GM21423 (cell line): ENCODE measurements at regions not wholly inside any gene's neighbourhood (a gene's known extent, or its start where the extent isn't known, plus 50 kb on each side); places are given as distances from the start of the nearest gene placed in this dataset.
"Not testable (repeated sequence)": the region's sequence is repeated elsewhere in the genome, so short reads cannot be mapped to it uniquely, and the experiment has no call there.

ENCODE experiments used
- ATAC-seq: cut with Tn5 transposase; IDR thresholded peaks from one replicate; pipeline ENCODE4 v1.9.1; 2021; ENCODE audit warnings: mild to moderate bottlenecking, moderate library complexity; ENCODE audit not compliant: unreplicated experiment

DNA sequence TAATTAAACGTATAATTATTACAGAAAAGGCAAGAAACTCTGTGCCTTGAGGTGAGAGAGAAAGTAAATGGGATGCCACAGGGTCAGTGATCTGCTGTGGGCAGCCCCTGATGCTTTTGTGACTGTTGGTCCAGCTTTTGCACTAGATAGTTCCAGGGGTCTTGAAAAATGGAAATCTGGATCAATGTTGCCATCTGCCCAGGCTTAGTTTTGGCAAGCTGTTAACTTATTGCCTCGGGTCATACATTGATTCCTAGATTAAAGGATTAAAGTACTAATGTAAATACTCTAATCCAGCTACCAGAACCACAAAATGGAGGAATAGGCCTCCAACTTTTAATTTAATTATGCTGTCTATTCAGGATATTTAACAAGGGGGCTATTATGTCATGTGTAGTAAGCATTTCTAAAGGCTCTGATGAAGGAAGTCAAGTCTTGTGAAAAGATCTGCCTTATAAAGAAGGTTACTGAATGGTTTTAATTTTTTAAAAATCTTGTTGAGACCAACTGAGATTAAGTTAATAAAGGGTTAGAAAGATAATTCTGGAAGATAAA, 376.0 kb upstream of the HS3ST5 start:
- ATAC-seq: no peak

DNA sequence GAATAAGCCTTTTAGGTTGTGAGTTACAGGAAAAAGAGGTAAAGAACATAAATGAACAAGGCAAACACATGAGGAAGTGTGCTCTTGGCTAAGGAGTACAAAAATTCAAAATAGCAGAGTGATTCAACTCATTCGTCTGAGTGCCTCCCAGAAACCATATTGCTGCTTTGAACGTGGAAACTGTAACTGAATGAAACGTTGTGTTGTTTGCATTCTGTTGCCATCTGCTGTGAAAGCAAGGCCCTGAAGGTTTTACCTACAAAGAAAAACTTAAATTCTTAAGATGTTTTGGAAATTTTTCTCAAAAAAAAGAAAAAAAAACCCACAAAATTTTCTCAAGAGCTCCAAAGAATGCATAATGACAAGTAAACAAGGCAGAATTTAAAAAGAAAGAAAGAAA, 375.4 kb upstream of the HS3ST5 start:
- ATAC-seq: no peak

DNA sequence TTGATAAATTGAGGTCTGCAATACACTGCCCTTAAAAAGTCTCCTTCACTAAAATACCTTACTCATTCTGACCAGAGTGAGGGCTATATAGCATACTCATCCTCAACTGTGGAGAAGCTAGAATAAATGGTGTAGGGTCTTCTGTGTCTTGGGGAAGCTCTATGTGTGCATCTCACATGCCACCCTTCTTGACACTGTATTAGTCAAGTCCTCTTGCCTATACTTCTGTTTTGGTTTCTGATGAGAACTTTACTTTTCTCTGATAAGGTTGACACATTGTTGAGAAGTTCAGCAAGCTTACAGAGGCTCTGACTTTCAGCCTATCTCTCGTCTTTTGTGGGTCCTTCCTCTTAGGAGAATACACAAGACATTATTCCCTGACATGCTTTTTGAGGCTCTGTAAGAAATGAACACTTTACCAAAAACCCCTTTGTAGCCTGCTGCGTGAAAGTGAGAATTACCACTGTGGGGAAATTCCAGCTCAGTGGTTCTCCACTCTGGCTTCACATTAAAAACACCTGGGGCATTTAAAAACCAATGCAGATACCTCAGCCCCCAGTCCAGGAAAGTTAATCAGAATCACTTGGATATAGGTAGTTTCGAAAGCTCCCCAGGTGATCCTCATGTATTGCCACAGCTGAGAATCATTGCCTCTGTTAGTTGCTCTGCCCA, 372.1 kb upstream of the HS3ST5 start:
- peak; percentile 53 for ATAC-seq

DNA sequence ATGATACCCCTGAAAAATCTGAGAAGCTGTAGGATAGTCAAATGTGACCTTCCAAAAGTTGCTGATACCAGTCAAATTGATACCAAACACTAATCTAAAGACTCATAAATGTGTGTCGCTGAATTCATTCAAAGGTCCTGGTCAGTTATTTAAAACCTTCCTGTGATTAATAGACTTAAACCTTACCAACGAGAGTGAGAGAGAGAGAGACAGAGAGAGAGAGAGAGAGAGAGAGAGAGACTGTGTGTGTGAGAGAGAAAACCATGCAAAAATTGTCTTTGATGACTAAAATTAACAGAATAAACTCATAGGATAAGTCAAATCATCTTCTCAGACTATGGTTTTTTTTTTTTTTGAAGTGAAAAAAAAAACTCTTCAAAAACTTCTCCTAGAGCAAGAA, 370.9 kb upstream of the HS3ST5 start:
- ATAC-seq: no peak

DNA sequence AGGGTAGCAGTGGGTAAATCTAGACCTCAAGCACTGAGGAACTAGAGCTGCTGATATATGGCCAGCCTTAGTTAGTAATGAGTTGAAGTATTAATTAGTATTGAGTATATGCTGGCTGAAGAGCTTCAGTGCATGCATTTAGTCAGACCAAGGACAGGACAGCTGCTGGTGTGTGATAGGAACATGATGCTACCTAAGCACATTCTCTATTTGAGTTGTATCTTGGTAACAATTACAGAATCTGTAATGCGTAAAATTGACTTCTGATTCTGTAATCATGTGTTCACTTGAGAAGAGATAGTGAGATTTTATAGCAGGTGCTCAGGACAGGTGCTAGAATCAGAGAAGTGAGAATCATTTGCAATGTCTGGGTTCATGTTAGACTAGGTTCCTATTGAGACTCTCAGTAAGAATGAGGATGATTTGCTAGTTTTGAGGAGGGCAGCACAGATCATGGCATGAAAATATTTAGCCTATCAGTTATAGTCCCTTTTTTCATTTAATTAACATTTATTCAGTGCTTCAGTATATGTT, 369.4 kb upstream of the HS3ST5 start:
- ATAC-seq: no peak

DNA sequence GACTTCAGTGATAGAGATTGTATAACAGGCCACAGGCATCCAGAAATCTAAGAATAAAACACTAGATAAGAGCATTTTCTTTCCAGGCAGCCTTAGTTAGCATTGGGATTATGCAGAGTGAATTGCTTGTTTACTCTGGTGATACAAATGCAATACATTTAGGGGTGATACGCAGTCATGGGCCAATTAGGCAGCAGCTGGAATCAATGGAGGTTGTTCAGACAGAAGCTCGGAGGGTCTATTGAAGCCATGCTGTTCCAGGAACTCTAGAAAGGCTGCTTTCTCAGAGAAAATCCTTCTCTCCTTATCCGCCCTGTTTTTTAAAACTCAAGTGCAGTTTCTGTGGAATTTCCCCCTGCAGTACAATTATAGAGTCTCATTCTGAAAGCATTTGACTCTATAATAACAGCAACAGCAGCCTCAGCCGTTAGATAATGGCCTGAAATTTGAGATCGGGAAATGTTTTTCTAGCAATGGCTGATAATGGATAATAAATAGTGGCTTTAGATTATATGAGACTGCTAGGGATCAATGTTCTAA, 364.3 kb upstream of the HS3ST5 start:
- ATAC-seq: no peak

DNA sequence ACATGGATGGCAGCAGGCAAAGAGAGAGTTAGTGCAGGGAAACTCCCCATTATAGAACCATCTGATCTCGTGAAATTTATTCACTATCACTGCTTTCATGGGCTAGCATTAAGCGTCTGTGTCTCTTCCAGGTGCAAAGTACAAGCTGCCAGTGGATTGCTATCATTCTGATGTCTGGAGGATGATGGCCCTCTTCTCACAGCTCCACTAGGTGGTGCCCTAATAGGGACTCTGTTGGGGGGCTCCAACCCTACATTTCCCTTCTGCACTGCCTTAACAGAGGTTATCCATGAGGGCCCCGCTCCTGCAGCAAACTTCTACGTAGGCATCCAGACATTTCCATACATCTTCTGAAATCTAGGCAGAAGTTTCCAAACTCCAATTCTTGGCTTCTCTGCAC, 347.8 kb upstream of the HS3ST5 start:
- ATAC-seq: no peak

DNA sequence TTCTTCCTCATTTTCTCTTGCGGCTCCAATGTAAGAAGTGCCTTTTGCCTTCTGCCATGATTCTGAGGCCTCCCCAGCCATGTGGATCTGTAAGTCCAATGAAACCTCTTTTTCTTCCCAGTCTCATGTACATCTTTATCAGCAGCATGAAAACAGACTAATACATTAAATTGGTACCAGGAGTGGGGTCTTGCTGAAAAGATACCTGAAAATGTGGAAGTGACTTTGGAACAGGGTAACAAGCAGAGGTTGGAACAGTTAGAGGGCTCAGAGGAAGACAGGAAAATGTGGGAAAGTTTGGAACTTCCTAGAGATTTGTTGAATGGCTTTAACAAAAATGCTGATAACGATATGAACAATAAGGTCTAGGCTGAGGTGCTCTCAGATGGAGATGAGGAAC, 316.7 kb upstream of the HS3ST5 start:
- no peak for ATAC-seq

DNA sequence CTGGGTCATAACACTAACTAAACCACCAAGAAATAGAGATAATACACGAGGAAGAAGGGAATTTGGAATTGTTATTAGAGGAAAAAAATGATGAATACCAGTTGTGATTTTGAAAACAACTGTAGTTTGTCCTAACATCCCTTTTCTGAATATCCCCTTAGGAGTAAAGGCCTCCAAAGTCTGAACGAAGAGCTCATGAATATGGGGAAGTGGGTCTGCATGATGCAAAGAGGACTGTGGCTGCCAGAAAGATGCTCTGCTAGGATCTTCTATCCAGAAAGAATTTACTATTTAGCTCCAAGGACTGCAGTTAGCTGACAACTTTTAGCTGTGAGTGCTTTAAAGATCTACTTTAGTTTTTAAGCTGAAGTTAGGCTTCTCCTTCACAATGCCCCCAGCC, 308.8 kb upstream of the HS3ST5 start:
- no peak for ATAC-seq

DNA sequence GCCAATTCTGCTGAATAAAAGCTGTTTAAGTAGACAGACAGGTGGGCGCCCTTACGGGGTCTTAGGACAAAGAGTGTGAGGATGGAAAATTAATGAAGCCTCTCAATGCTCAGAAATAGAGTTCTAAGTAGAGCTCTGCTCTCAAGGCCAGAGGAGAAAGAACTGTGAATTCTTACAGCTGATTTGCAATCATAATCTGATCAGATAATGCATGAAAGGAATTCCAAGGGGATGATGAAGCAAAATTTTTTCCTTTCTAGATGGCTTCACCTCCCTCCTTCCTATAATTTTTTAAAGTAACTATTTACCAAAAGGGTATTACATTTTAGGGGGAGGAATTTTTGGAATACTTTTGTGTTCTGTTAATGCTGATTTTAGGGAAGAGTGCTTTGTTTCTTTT, 308.1 kb upstream of the HS3ST5 start:
- no peak for ATAC-seq

DNA sequence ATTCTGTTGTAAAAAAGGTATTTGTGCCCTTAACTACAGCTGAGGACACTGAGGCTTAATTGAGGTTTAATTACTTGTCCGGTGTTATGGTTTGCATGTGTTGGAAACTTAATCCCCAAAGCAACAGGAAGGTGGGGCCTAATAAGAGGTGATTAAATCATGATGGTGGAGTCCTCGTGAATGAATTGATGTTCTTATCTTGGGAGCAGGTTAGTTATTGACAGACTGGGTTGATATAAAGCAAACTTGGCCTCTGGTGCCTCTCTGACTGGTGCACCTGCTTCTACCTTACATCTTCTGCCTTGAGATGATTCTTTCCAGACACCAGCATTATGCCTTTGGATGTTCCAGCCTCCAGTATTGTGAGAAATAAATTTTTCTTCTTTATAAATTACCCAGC, 306.5 kb upstream of the HS3ST5 start:
- no peak for ATAC-seq

DNA sequence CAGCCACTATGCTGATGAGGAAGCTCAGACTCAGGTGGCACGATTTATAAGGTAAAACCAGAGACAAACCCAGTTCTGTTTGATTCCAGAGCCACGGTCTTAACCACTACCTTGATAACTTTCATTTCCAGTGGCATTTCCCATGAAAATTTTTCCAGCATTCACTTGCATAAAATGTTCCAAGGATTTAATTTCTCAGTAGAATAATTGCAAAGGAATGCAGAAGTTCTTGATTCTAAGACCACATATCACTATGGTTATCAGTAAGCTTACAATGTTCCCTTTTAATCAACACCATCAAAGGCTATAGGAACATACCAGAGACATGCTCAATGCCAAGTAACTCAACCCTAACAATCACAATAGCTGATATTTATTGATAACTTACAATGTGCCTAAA, 306.0 kb upstream of the HS3ST5 start:
- no peak for ATAC-seq

DNA sequence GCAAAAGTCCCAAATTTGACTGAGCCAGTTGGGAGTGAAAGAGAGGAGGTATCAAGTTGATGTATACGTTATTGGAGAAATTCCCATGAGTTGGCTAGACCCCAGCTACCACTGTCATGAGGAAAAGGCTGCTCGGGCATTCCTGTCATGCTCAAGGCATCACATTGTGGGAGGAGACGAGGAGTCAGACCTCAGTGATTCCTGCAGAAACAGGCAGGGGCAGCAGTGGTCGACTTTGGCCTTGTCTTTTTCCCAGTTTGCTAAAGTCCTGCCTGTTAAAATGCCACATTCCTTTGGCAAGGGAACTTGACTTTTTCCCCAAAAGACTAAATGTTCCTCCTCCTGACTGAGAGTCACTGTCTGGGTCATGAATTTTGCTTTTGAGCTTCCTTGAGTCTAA, 295.5 kb upstream of the HS3ST5 start:
- ATAC-seq: no peak

DNA sequence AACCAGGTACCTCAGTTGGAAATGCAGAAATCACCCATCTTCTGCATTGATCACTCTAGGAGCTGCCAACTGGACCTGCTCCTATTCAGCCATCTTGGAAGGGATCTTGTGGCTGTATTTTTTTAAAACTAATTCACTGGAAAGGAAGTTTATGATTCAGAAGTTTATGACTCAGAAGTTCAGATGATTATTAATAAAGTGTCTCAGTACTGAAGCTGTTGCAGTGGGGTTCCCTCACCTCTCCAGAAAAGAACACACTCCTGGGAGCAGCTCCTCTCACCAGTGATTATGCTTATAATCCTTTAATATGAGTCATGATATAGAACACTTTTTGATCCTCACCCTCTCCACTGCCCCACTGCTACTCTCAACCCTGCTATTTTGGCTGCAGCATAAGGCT, 291.2 kb upstream of the HS3ST5 start:
- no peak for ATAC-seq

DNA sequence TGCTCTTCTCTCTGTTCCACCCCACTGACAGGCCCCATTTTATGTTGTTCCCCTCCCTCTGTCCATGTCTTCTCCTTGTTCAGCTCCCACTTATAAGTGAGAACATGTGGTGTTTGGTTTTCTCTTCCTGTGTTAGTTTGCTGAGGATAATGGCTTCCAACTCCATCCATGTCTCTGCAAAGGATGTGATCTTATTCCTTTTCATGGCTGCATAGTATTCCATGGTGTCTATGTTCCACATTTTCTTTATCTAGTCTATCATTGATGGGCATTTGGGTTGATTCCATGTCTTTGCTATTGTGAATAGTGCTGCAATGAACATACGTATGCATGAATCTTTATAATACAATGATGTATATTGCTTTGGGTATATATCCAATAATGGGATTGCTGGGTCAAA, 283.4 kb upstream of the HS3ST5 start:
- ATAC-seq: not testable (repeated sequence)

DNA sequence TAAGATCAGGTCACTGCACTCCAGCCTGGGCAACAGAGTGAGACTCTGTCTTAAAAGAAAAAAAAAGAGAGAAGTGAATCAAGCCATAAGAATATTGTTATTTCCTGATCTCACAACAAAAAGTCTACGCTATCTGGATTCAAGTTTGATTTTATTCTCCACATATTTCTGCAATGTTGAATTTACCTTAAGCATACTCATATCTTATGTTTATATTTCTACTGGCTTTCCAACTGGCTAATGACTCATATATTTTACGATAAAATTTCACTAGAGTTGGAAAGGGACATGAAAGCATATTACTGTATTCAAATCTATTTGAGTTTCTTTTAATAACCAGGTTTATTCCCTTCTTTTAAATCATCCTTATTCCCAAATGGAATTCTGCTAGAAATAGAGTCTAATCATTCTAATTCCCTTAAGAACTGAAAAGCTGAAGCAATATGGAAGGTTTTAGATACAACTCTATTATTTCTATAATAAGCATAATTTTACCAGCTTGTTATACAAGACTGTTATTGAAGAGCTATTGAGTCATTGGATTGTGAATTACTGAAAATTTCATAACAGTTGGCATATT, 276.9 kb upstream of the HS3ST5 start:
- no peak for ATAC-seq

DNA sequence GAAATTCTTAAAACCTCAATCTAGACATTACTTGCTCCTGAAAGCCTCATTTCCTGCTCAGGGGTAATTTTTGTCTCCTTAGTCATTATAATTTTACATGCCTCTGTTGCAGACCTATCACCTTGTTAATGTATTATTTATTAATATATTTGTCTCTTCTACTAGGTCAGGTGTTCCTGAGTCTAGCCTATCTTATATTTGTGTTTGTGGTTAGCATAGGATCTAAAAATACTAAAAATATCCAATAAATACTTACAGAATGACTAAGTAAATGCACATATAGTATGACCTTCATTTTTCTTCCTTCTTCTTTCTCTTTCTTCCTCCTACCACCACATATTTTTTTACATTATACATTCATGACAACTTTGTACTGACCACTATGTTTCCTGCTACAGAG, 268.9 kb upstream of the HS3ST5 start:
- ATAC-seq: no peak

DNA sequence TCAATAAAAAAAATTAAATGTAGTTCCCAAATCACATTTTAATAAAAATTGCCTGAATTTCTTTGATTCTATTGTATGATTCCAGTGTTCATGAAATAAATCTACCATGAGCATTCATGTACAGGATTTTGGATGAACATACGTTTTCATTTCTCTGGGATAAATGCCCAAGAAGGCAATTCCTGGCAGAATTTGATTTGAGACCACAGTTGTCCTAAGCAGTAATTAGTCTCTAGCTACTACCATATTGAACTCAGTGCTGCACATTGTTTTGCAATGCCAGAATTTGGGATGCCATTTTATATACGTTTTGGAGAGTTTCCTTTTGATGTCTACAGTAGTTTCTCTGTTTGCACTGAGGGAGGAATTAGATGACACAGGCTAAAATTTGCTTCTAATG, 265.3 kb upstream of the HS3ST5 start:
- ATAC-seq: no peak

DNA sequence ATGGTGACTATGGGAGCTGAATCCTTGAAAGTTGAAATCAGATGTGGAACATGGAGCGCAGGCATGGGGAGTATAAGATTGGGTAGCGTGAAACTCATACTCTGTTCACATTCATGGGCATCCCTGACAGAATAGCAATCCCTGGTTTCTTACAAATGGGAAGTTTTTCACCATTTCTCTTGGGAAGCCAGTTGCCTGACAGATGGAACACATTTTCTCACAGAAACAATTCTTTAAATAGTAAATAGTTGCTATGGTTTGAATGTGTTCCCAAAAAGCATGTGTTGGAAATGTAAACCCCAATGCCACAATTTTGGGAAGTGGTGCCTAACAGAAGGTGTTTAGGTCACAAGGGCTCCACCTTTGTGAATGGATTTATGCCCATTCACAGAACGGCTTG, 262.8 kb upstream of the HS3ST5 start:
- no peak for ATAC-seq

DNA sequence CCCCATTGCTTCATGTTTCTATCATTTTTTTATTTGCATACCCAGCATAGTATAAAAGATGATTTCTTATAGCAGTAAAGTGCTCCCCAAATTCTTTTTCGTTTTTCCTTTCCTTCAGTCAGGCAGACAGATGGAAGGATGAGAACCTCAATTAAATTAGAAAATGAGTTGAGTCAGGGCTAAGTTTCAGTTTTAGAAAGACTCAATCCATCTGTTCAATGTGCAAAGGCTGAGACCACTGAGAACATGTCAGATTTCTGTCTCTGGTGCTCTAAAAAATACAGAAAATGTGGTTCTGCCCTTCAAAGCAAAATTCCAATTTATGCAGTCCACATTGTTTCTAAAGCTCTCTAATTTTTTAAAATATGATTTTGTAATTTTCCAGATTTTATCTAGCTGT, 257.6 kb upstream of the HS3ST5 start:
- ATAC-seq: no peak

DNA sequence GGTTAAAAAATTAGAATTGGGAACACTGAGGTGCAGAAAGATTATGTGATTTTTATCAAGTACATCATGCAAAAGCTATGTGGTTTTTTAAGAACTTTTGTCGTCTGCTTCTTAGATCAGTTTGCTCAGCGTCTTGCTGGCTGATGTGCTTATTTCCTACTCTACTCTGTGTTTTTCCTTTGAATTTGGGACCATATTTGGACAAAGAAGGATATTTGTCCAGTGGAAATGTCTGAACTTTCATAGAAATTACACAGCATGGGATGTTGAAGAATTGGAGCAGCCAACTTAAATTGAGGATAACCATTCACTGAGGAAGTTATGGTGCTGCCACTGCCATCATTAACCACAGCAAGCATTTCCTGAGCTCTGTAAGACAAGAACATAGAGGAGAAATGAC, 252.8 kb upstream of the HS3ST5 start:
- ATAC-seq: no peak

DNA sequence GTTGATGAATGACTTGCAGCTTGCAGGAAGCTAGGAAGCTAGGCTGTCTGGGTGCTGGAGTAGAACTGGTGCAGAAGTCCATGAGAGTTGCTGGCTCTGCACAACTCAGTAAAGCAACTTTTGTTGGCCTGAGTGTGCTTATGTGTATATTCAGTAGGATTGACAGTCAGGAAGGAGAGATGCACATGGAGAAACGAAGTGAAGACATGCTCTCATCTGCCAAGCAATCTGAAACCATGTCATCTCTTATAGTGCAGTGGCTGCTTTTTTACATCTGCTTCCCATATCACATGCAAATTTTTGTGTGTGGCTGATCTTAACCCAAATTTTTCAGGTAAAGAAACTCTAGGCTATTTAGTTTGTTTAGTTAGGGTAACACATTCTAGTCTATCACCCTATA, 252.4 kb upstream of the HS3ST5 start:
- no peak for ATAC-seq
